HepG2 (cell line): ENCODE measurements at regions not wholly inside any gene's neighbourhood (a gene's known extent, or its start where the extent isn't known, plus 50 kb on each side); places are given as distances from the start of the nearest gene placed in this dataset.

Experiments
- ATAC-seq: fragments of 200-7000 bp; cut with Tn5 transposase; 3 replicates; pipeline ENCODE4 v1.9.1; 2020; ENCODE audit warnings: mild to moderate bottlenecking, moderate library complexity
- BruUV-seq: library from RNA; stranded (reverse); fragments of 400-500 nt; replicated peaks from 2 replicates; lab custom pipeline; 2021; lab: Mats Ljungman, UMichigan
- CTCF ChIA-PET: fragments of 300-600 bp; formaldehyde crosslinking; extraction: SDS; loops from one replicate; lab custom pipeline; 2021; ENCODE audit warnings: low total read pairs, inconsistent platforms, low intra/inter-chr PET ratio; lab: Yijun Ruan, JAX
- POLR2A ChIA-PET: fragments of 350-600 bp; sonication (Branson Sonifier 250); formaldehyde crosslinking; loops from one replicate; lab custom pipeline; 2020; ENCODE audit warnings: antibody characterized with exemption, inconsistent platforms; lab: Yijun Ruan, JAX
- DNase-seq: peaks from one replicate; pipeline ENCODE4 v3.0.0-alpha.2; 2015; ENCODE audit warnings: low spot score
- FAIRE-seq: peaks from 3 replicates; lab custom pipeline; 2011; peaks lifted over from hg19 to GRCh38; lab: Jason Lieb, UNC
- H2AFZ ChIP-seq: one replicate; pipeline ENCODE4 v1.6.1; 2011; ENCODE audit warnings: low read length, inconsistent platforms
- H3K27ac ChIP-seq: fragments of 300-600 bp; 3 replicates; pipeline ENCODE4 v1.8.0; 2011; ENCODE audit warnings: mixed run types, mild to moderate bottlenecking, mixed read lengths, low read length, inconsistent platforms; ENCODE audit not compliant: insufficient read depth; ENCODE audit errors: extremely low read length
- H3K27me3 ChIP-seq, 2 experiments: fragments of 200-600 bp in 1 of 2; 2 replicates in 1 of 2; 3 replicates in 1 of 2; pipeline versions ENCODE4 v1.6.0 to v1.8.0; 2011; ENCODE audit warnings: low read length in 2 of 2, mild to moderate bottlenecking in 2 of 2, moderate library complexity in 2 of 2, inconsistent platforms in 1 of 2; ENCODE audit not compliant: insufficient read depth in 2 of 2, control insufficient read depth in 1 of 2
- H3K36me3 ChIP-seq, 2 experiments: fragments of 200-600 bp in 1 of 2; replicated peaks in 1 of 2; 2 replicates in 1 of 2; 3 replicates in 1 of 2; pipeline versions ENCODE4 v1.5.1 to v1.8.0; 2011; ENCODE audit warnings: low read length in 2 of 2, inconsistent platforms in 1 of 2; ENCODE audit not compliant: insufficient read depth in 2 of 2, control insufficient read depth in 1 of 2
- H3K4me1 ChIP-seq: 2 replicates; pipeline ENCODE4 v1.5.1; 2012; ENCODE audit warnings: low read length, inconsistent platforms; ENCODE audit not compliant: insufficient read depth
- H3K4me2 ChIP-seq: 2 replicates; pipeline ENCODE4 v1.6.0; 2011; ENCODE audit warnings: low read depth, low read length, inconsistent platforms
- H3K4me3 ChIP-seq, 3 experiments: fragments of 200-600 bp in 1 of 3; sonication (generic), shearing (Covaris generic) in 1 of 3; replicated peaks in 1 of 3; 2 replicates each; pipeline ENCODE4 v1.5.1; 2011 to 2016; ENCODE audit warnings: low read length in 3 of 3, inconsistent platforms in 2 of 3, low read depth in 2 of 3, mild to moderate bottlenecking in 2 of 3, control low read depth in 1 of 3, mixed read lengths in 1 of 3; ENCODE audit not compliant: insufficient read depth in 1 of 3
- H3K79me2 ChIP-seq: one replicate; pipeline ENCODE4 v1.6.1; 2011; ENCODE audit warnings: low read length, inconsistent platforms; ENCODE audit not compliant: insufficient read depth
- H3K9ac ChIP-seq: 2 replicates; pipeline ENCODE4 v1.6.0; 2011; ENCODE audit warnings: mild to moderate bottlenecking, low read depth, low read length, inconsistent platforms; ENCODE audit not compliant: insufficient read depth
- H3K9me3 ChIP-seq: 2 replicates; pipeline ENCODE4 v1.5.1; 2012; ENCODE audit warnings: mild to moderate bottlenecking, low read length
- H4K20me1 ChIP-seq: 2 replicates; pipeline ENCODE4 v1.6.0; 2011; ENCODE audit warnings: inconsistent platforms, mild to moderate bottlenecking, low read length, moderate library complexity; ENCODE audit not compliant: insufficient read depth
- ATF7-NPFF ChIP-seq: sonication (generic); formaldehyde crosslinking; IDR thresholded peaks from 2 replicates; pipeline ENCODE4 v1.8.1; 2023; ENCODE audit warnings: mild to moderate bottlenecking, low read depth, missing genetic modification reagents, moderate library complexity
- GATA4 ChIP-seq: sonication (generic); IDR thresholded peaks from 2 replicates; pipeline ENCODE4 v1.6.1; 2016; ENCODE audit warnings: antibody characterized with exemption, low read depth, borderline replicate concordance
- GPN1 ChIP-seq: sonication (generic); formaldehyde crosslinking; IDR thresholded peaks from 2 replicates; pipeline ENCODE4 v1.5.1; 2020; ENCODE audit warnings: missing genetic modification reagents, borderline replicate concordance
- MTF1 ChIP-seq: sonication (generic); formaldehyde crosslinking; IDR thresholded peaks from 2 replicates; pipeline ENCODE4 v1.5.0; 2020; ENCODE audit warnings: missing genetic modification reagents
- PITX1 ChIP-seq: sonication (generic); formaldehyde crosslinking; IDR thresholded peaks from 2 replicates; pipeline ENCODE4 v1.5.1; 2020; ENCODE audit warnings: mild to moderate bottlenecking, missing genetic modification reagents
- RCOR2 ChIP-seq: IDR thresholded peaks from 2 replicates; pipeline ENCODE4 v1.6.1; 2016; ENCODE audit warnings: missing biosample characterization, missing genetic modification reagents
- TAF15 ChIP-seq: fragments of 200-400 bp; formaldehyde crosslinking; IDR thresholded peaks from one replicate; pipeline ENCODE4 v1.6.1; 2018; ENCODE audit warnings: mild to moderate bottlenecking, low read depth, low read length; ENCODE audit not compliant: poor library complexity, severe bottlenecking
- TBL1XR1 ChIP-seq: fragments of 150-350 bp; IDR thresholded peaks from 2 replicates; pipeline ENCODE4 v1.6.1; 2014; ENCODE audit warnings: borderline replicate concordance, low read length; ENCODE audit not compliant: partially characterized antibody
- ZBTB42 ChIP-seq: sonication (generic); formaldehyde crosslinking; IDR thresholded peaks from 2 replicates; pipeline ENCODE4 v1.5.0; 2020; ENCODE audit warnings: mild to moderate bottlenecking, missing genetic modification reagents
- ZNF335 ChIP-seq: sonication (generic); formaldehyde crosslinking; IDR thresholded peaks from 2 replicates; pipeline ENCODE4 v1.4.0; 2020; ENCODE audit warnings: missing genetic modification reagents
- ZNF737 ChIP-seq: sonication (generic); formaldehyde crosslinking; IDR thresholded peaks from 2 replicates; pipeline ENCODE4 v1.5.0; 2020; ENCODE audit warnings: missing genetic modification reagents, mild to moderate bottlenecking, borderline replicate concordance
- ZNF850 ChIP-seq: sonication (generic); formaldehyde crosslinking; conservative IDR thresholded peaks from 2 replicates; pipeline ENCODE4 v1.9.0; 2021; ENCODE audit warnings: mild to moderate bottlenecking, missing genetic modification reagents
- ZNF883 ChIP-seq: sonication (generic); formaldehyde crosslinking; IDR thresholded peaks from 2 replicates; pipeline ENCODE4 v1.5.1; 2020; ENCODE audit warnings: mild to moderate bottlenecking, missing genetic modification reagents; ENCODE audit errors: not compliant biosample characterization
- WGBS: methylation state at CpG from one replicate; pipeline ENCODE4 v1.1.6; 2017; ENCODE audit warnings: low lambda C conversion rate; 5-methylcytosine and 5-hydroxymethylcytosine counted together
- in situ Hi-C: cut with HindIII; loops from 2 replicates; pipeline ENCODE4 v1.10.0; 2017; ENCODE audit warnings: low pct_unique_long_range_greater_than_20kb; ENCODE audit not compliant: extremely low pct_ligation_motif_present
- intact Hi-C: fragments of 100-400 bp; cut with micrococcal nuclease; formaldehyde crosslinking; loops from one replicate; pipeline ENCODE4 v1.10.0; 2022; ENCODE audit not compliant: unreplicated experiment
- TF ChIP-seq, protein P1 (sequence below): sonication (generic); formaldehyde crosslinking; IDR thresholded peaks from 2 replicates; pipeline ENCODE4 v1.8.1; 2023; ENCODE audit warnings: mild to moderate bottlenecking, missing genetic modification reagents, borderline replicate concordance
- TF ChIP-seq, protein P2 (sequence below): sonication (generic); formaldehyde crosslinking; IDR thresholded peaks from 2 replicates; pipeline ENCODE4 v1.8.0; 2022; ENCODE audit warnings: mild to moderate bottlenecking, missing genetic modification reagents, moderate library complexity
- TF ChIP-seq, protein P3 (sequence below): sonication (generic); formaldehyde crosslinking; IDR thresholded peaks from 2 replicates; pipeline ENCODE4 v1.5.0; 2020; ENCODE audit warnings: mild to moderate bottlenecking, missing genetic modification reagents, borderline replicate concordance
- TF ChIP-seq, protein P4 (sequence below): sonication (generic); formaldehyde crosslinking; IDR thresholded peaks from 2 replicates; pipeline ENCODE4 v1.4.0; 2020; ENCODE audit warnings: low read depth, mild to moderate bottlenecking, missing genetic modification reagents
- TF ChIP-seq, protein P5 (sequence below): sonication (generic); formaldehyde crosslinking; IDR thresholded peaks from 2 replicates; pipeline ENCODE4 v1.4.0; 2020; ENCODE audit warnings: missing genetic modification reagents

DNA sequence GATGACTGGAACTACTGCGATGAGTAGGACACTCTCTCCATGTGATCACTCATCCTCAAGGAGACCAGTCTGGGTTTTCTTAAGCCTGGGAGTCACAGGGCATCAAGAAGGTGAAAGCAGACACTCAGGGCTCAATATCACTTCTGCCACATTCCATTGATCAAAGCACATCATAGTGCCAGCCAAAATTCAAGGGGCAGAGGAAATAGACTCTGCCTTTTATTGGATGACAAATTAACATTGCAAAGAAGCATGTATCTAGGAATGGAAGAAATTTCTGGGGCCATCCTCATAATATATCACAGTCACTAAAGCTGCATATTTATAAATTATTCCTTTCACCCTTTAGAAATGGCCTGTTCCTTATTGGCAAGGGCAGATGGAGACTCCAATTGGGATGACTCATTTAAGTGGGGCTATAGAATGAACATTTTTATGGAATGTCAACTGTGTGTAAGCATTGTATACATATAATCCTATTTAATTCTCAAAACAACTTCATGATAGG is 114.8 kb upstream of the CDC42EP3 start:
- peaks cover 7% of the 10 kb centered on the region; the same call in 1 of the 2 replicates for H3K4me1 ChIP-seq
- intact Hi-C loops (no loop called here), in situ Hi-C loops (no loop called here)
- H2AFZ ChIP-seq, result no peak overlapping the region
- POLR2A ChIA-PET, result no interaction called here
- peaks cover 0 to 2% of the 10 kb centered on the region in 2 experiments; a peak in 1 of 5 replicates for H3K27me3 ChIP-seq
- H3K4me3 ChIP-seq, result no peak overlapping the region
- FAIRE-seq, result no peak
- no peaks in the 10 kb centered on the region for H4K20me1 ChIP-seq
- WGBS, result 80% methylated on average over 1 of the region's 1 CpG
- H3K9ac ChIP-seq, result no peak overlapping the region
- no peak for DNase-seq
- no peak for TF ChIP-seq TBL1XR1
- TF ChIP-seq PITX1 (CRISPR knock-in tag), result no peak
- TF ChIP-seq RCOR2 (CRISPR knock-in tag), result no peak
- no peak for TF ChIP-seq ZNF737 (CRISPR knock-in tag)
- no peak for TF ChIP-seq ZNF850
- no peak for TF ChIP-seq TAF15
- TF ChIP-seq, protein P1, sequence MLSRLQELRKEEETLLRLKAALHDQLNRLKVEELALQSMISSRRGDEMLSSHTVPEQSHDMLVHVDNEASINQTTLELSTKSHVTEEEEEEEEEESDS, result no peak
- TF ChIP-seq ZNF883 (CRISPR knock-in tag), result no peak
- TF ChIP-seq, protein P2, sequence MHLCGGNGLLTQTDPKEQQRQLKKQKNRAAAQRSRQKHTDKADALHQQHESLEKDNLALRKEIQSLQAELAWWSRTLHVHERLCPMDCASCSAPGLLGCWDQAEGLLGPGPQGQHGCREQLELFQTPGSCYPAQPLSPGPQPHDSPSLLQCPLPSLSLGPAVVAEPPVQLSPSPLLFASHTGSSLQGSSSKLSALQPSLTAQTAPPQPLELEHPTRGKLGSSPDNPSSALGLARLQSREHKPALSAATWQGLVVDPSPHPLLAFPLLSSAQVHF (CRISPR knock-in tag), result no peak
- TF ChIP-seq ZNF335 (CRISPR knock-in tag), result no peak
- TF ChIP-seq ATF7-NPFF (CRISPR knock-in tag), result no peak
- TF ChIP-seq, protein P3, sequence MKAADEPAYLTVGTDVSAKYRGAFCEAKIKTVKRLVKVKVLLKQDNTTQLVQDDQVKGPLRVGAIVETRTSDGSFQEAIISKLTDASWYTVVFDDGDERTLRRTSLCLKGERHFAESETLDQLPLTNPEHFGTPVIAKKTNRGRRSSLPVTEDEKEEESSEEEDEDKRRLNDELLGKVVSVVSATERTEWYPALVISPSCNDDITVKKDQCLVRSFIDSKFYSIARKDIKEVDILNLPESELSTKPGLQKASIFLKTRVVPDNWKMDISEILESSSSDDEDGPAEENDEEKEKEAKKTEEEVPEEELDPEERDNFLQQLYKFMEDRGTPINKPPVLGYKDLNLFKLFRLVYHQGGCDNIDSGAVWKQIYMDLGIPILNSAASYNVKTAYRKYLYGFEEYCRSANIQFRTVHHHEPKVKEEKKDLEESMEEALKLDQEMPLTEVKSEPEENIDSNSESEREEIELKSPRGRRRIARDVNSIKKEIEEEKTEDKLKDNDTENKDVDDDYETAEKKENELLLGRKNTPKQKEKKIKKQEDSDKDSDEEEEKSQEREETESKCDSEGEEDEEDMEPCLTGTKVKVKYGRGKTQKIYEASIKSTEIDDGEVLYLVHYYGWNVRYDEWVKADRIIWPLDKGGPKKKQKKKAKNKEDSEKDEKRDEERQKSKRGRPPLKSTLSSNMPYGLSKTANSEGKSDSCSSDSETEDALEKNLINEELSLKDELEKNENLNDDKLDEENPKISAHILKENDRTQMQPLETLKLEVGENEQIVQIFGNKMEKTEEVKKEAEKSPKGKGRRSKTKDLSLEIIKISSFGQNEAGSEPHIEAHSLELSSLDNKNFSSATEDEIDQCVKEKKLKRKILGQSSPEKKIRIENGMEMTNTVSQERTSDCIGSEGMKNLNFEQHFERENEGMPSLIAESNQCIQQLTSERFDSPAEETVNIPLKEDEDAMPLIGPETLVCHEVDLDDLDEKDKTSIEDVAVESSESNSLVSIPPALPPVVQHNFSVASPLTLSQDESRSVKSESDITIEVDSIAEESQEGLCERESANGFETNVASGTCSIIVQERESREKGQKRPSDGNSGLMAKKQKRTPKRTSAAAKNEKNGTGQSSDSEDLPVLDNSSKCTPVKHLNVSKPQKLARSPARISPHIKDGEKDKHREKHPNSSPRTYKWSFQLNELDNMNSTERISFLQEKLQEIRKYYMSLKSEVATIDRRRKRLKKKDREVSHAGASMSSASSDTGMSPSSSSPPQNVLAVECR (CRISPR knock-in tag), result no peak
- TF ChIP-seq, protein P4, sequence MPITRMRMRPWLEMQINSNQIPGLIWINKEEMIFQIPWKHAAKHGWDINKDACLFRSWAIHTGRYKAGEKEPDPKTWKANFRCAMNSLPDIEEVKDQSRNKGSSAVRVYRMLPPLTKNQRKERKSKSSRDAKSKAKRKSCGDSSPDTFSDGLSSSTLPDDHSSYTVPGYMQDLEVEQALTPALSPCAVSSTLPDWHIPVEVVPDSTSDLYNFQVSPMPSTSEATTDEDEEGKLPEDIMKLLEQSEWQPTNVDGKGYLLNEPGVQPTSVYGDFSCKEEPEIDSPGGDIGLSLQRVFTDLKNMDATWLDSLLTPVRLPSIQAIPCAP (CRISPR knock-in tag), result no peak
- TF ChIP-seq MTF1 (CRISPR knock-in tag), result no peak
- TF ChIP-seq, protein P5, sequence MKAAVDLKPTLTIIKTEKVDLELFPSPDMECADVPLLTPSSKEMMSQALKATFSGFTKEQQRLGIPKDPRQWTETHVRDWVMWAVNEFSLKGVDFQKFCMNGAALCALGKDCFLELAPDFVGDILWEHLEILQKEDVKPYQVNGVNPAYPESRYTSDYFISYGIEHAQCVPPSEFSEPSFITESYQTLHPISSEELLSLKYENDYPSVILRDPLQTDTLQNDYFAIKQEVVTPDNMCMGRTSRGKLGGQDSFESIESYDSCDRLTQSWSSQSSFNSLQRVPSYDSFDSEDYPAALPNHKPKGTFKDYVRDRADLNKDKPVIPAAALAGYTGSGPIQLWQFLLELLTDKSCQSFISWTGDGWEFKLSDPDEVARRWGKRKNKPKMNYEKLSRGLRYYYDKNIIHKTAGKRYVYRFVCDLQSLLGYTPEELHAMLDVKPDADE (CRISPR knock-in tag), result no peak
- TF ChIP-seq GPN1, result no peak
- no peak for TF ChIP-seq GATA4
- TF ChIP-seq ZBTB42 (CRISPR knock-in tag), result no peak
- no peaks in the 10 kb centered on the region for H3K79me2 ChIP-seq
- no peak overlapping the region for H3K27ac ChIP-seq
- no peak overlapping the region for H3K4me2 ChIP-seq
- CTCF ChIA-PET, result no interaction called here
- H3K9me3 ChIP-seq, result peaks cover 24% of the 10 kb centered on the region
- H3K36me3 ChIP-seq, result no peaks in the 10 kb centered on the region
- no TSS peak for BruUV-seq
- ATAC-seq, result no peak
